Skin epidermis (tissue), 12 donors: ENCODE measurements at regions not wholly inside any gene's neighbourhood (a gene's known extent, or its start where the extent isn't known, plus 50 kb on each side); places are given as distances from the start of the nearest gene placed in this dataset.
"Not testable (repeated sequence)": the region's sequence is repeated elsewhere in the genome, so short reads cannot be mapped to it uniquely, and the experiment has no call there.

Experiments
- H3K27ac ChIP-seq, 21 experiments: fragments of 200-600 bp; sonication (generic) in 11 of 21; one replicate each; pipeline ENCODE4 v1.5.0; 2020; ENCODE audit warnings: mild to moderate bottlenecking in 3 of 21, inconsistent platforms in 2 of 21, moderate library complexity in 2 of 21
- H3K4me3 ChIP-seq, 7 experiments: fragments of 200-600 bp; sonication (generic) in 2 of 7; one replicate each; pipeline ENCODE4 v1.5.0; 2020; ENCODE audit warnings: inconsistent platforms in 2 of 7, mild to moderate bottlenecking in 2 of 7, moderate library complexity in 1 of 7

- Histone ChIP-seq H3K4me3 (no peak overlapping the region), H3K27ac (no peak overlapping the region)
Observed at GRCh38 chr7:79529881-79530235, 76.4 kb upstream of the MAGI2 start.

DNA sequence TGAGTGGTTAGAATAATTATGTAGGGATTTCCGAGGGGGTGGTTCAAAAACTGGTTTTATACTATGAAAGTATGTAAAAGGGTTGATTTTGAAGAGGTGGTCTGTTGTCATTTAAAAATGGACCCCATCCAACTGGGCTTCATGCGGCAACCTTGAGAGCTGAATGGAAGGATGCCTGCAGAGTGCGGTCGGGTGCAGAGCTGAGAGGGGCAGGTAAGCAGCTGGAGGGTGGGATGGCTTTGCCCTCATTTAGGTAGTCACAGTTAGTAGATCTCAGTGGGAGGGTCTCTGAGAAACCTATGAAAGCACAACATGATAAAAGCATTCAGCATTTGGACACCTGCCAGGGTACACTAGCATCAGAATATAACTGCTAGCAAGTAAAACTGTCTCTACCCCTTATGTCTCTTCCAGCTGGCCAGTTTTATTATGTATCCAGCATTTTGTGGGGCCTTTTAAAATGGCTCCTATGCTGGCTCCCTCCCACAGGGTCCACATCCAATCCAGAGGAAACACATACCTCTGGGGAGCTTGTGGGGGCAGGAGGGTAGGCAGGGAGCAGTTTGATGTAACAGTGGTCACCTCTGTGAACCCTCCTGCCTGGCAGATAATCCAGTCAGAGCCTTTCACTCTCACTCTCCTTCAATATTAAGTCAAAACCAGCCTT is 75.9 kb upstream of the MAGI2 start:
- no peak overlapping the region for H3K27ac ChIP-seq
- H3K4me3 ChIP-seq = no peak overlapping the region

DNA sequence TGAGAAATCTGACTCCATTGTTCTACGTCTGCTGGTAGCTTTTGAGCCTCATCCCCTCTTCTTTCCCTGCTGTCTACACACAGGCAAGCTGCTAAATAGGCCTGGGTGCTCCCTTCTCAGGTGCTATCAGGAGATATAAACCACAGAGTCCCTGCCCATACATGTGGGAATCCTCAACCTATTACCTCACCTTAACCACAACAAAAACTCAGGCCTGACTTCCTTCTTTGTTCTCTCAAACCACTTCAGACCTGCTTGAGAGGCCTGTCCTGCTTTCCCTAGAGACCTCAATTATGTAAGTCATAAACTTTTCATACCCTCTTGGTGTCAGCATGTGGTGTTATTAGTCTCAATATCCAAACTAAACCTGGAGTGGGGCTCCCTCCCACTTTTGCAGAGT is 75.0 kb upstream of the MAGI2 start:
- Histone ChIP-seq H3K4me3 (no peak overlapping the region), H3K27ac (no peak overlapping the region)

GRCh38 chr7:79524048-79524447 is 70.6 kb upstream of the MAGI2 start:
- Histone ChIP-seq H3K4me3 (no peak overlapping the region), H3K27ac (no peak overlapping the region)

DNA sequence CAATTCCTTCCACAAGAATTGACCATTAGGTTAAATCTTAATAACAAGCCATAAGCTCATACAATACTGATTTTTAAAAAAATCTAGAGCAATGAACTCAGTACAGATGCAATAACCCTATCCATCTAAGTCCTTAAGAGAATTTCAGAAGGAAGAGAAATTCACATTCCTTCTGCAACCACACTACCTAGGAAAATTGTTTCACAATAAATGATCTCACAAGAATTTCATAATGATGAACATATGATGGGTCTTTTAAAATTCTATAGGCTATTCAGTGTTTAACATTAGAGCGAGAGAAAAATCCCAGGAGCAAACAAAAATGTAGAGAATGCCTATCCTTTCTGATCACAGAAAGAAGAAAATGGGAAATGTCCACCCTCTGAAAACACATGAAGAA is 70.0 kb upstream of the MAGI2 start:
- Histone ChIP-seq H3K4me3 (no peak overlapping the region), H3K27ac (no peak overlapping the region)

- H3K27ac ChIP-seq = no peak overlapping the region
Observed at GRCh38 chr7:79520543-79520942, 67.1 kb upstream of the MAGI2 start.

GRCh38 chr7:79515358-79515757 is 61.9 kb upstream of the MAGI2 start:
- no peak overlapping the region for H3K27ac ChIP-seq
- H3K4me3 ChIP-seq = no peak overlapping the region

More at GRCh38 chr7:79520543-79520942, 67.1 kb upstream of the MAGI2 start:
- no peak overlapping the region for H3K4me3 ChIP-seq

DNA sequence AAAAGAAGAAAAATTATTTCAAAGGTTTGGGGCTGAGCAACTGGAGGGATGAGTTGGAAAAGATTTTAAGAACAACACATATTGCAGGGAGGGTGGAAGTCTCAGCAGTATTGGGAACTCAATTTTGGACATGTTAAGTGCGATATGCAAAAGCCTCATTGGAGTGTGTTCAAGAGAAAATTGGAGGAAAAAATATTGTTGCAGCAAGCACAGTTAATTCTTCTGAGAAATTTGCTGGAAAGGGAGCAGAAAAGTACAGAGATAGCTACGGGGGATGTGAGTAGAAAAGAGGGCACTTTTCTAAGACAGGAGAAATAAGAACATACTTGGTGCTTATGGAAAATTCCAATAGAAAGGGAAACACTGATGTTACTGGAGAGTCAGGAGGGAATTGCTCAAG is 59.8 kb upstream of the MAGI2 start:
- Histone ChIP-seq H3K27ac (no peak overlapping the region), H3K4me3 (no peak overlapping the region)

DNA sequence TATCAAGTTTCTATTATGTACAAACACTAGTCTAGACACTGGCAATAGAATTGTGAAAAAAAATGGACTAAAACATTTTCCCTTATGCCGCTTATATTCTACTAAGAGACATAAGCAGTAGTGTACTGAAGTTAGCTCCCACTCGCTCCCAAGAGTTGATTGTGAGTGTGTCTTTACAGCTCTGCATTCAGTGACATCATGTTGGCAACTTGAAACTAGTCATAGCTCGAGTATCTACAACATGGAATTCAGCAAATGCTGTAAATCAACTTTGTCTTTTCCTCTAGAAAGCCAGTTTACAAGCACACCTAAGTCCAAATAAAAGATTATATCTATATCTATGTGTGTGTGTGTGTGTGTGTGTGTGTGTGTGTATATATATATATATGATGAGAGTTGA is 58.8 kb upstream of the MAGI2 start:
- Histone ChIP-seq H3K4me3 (no peak overlapping the region), H3K27ac (no peak overlapping the region)

GRCh38 chr7:79511056-79511455 is 57.6 kb upstream of the MAGI2 start:
- not testable (repeated sequence) for H3K27ac ChIP-seq, H3K4me3 ChIP-seq

DNA sequence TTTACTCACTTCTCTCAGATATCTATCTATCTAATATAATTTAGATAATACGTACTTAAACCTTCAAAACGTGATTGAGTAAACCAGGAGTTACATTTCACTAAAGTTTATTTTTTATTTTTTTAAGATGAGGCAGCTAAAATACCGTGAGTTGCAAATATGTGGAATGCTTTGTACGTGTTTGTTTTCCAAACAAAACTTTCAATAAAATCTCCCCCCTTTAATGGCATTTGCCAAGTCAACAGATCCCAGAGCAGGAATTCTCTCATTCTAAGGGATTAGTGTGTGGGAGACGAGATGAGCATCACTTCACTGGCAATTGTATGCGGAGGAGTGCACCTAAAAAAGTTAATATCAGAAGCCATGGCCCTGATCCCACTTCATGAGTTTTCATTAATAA is 53.7 kb upstream of the MAGI2 start:
- Histone ChIP-seq H3K27ac (no peak overlapping the region), H3K4me3 (no peak overlapping the region)

- H3K4me3 ChIP-seq = no peak overlapping the region
- H3K27ac ChIP-seq = no peak overlapping the region
Observed at GRCh38 chr7:79506481-79506880, 53.0 kb upstream of the MAGI2 start.

GRCh38 chr7:79504607-79505389 is 51.3 kb upstream of the MAGI2 start:
- no peak overlapping the region for H3K4me3 ChIP-seq

More at GRCh38 chr7:79504607-79505389, 51.3 kb upstream of the MAGI2 start:
- no peak overlapping the region for H3K27ac ChIP-seq
